ENCODE measurements at regions not wholly inside any gene's neighbourhood (a gene's known extent, or its start where the extent isn't known, plus 50 kb on each side); places are given as distances from the start of the nearest gene placed in this dataset.
"Not testable (repeated sequence)": the region's sequence is repeated elsewhere in the genome, so short reads cannot be mapped to it uniquely, and the experiment has no call there.

GRCh38 chr14:38696925-38697324, 406.1 kb downstream of the SEC23A start:
- no peak for DNase-seq

GRCh38 chr14:38693423-38693822, 409.6 kb downstream of the SEC23A start:
- no peak for DNase-seq

- no peak for DNase-seq
Observed at GRCh38 chr14:38669027-38669426, 413.1 kb upstream of the CLEC14A start.

GRCh38 chr14:38663382-38663781, 407.5 kb upstream of the CLEC14A start:
- no peak for DNase-seq

- no peak for DNase-seq
Observed at GRCh38 chr14:38662781-38663180, 406.9 kb upstream of the CLEC14A start.

- no peak for DNase-seq
Observed at GRCh38 chr14:38646391-38646790, 390.5 kb upstream of the CLEC14A start.

- not testable (repeated sequence) for DNase-seq
Observed at GRCh38 chr14:38634913-38635312, 379.0 kb upstream of the CLEC14A start.

GRCh38 chr14:38629412-38629811, 373.5 kb upstream of the CLEC14A start:
- no peak for DNase-seq

- no peak for DNase-seq
Observed at GRCh38 chr14:38627163-38627562, 371.3 kb upstream of the CLEC14A start.

GRCh38 chr14:38623661-38624060, 367.8 kb upstream of the CLEC14A start:
- DNase-seq, result no peak

- no peak for DNase-seq
Observed at GRCh38 chr14:38618514-38618913, 362.6 kb upstream of the CLEC14A start.

- peak; percentile 58 for DNase-seq
Observed at GRCh38 chr14:38616959-38617358, 361.1 kb upstream of the CLEC14A start.

- DNase-seq, result no peak
Observed at GRCh38 chr14:38611928-38612327, 356.0 kb upstream of the CLEC14A start.

GRCh38 chr14:38608244-38608643, 352.4 kb upstream of the CLEC14A start:
- DNase-seq, result no peak

GRCh38 chr14:38605193-38606114, 349.6 kb upstream of the CLEC14A start:
- DNase-seq, result no peak

- DNase-seq, result not testable (repeated sequence)
Observed at GRCh38 chr14:38600572-38600971, 344.7 kb upstream of the CLEC14A start.

GRCh38 chr14:38593476-38593875, 337.6 kb upstream of the CLEC14A start:
- no peak for DNase-seq

- no peak for DNase-seq
Observed at GRCh38 chr14:38592764-38593442, 337.0 kb upstream of the CLEC14A start.

- no peak for DNase-seq
Observed at GRCh38 chr14:38589747-38590350, 334.0 kb upstream of the CLEC14A start.

- no peak for DNase-seq
Observed at GRCh38 chr14:38583471-38583870, 327.6 kb upstream of the CLEC14A start.

GRCh38 chr14:38578278-38578681, 322.4 kb upstream of the CLEC14A start:
- DNase-seq, result peak; percentile 3

- DNase-seq, result no peak
Observed at GRCh38 chr14:38567703-38568102, 311.8 kb upstream of the CLEC14A start.

GRCh38 chr14:38561657-38562056, 305.8 kb upstream of the CLEC14A start:
- DNase-seq, result no peak

GRCh38 chr14:38559711-38560110, 303.8 kb upstream of the CLEC14A start:
- DNase-seq, result no peak
